ENCODE measurements at regions not wholly inside any gene's neighbourhood (a gene's known extent, or its start where the extent isn't known, plus 50 kb on each side); places are given as distances from the start of the nearest gene placed in this dataset.

GRCh38 chr6:105753620-105754211 lies 332.4 kb upstream of the PRDM1 start:
- no peaks in the 10 kb centered on the region for H3K9me3 ChIP-seq
- TF ChIP-seq, protein P1, sequence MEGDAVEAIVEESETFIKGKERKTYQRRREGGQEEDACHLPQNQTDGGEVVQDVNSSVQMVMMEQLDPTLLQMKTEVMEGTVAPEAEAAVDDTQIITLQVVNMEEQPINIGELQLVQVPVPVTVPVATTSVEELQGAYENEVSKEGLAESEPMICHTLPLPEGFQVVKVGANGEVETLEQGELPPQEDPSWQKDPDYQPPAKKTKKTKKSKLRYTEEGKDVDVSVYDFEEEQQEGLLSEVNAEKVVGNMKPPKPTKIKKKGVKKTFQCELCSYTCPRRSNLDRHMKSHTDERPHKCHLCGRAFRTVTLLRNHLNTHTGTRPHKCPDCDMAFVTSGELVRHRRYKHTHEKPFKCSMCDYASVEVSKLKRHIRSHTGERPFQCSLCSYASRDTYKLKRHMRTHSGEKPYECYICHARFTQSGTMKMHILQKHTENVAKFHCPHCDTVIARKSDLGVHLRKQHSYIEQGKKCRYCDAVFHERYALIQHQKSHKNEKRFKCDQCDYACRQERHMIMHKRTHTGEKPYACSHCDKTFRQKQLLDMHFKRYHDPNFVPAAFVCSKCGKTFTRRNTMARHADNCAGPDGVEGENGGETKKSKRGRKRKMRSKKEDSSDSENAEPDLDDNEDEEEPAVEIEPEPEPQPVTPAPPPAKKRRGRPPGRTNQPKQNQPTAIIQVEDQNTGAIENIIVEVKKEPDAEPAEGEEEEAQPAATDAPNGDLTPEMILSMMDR (IDR thresholded peaks at IDR 0.05; ENCODE audit: low read depth, low read length) = no peak
- H3K4me3 ChIP-seq (ENCODE audit: low read depth, low read length) = no peak overlapping the region
- no peaks in the 10 kb centered on the region for H3K4me1 ChIP-seq
- no peak for DNase-seq
- no peaks in the 10 kb centered on the region for H3K36me3 ChIP-seq
- H3K27me3 ChIP-seq = no peaks in the 10 kb centered on the region; the same call in none of the 2 replicates

- Histone ChIP-seq H3K4me1 (no peaks in the 10 kb centered on the region), H3K36me3 (no peaks in the 10 kb centered on the region), H3K4me3 (ENCODE audit: low read depth, low read length) (no peak overlapping the region), H3K27me3 (no peaks in the 10 kb centered on the region; the same call in none of the 2 replicates), H3K9me3 (no peaks in the 10 kb centered on the region)
- TF ChIP-seq, protein P1 (IDR thresholded peaks at IDR 0.05; ENCODE audit: low read depth, low read length) = no peak
- no peak for DNase-seq
Measured at GRCh38 chr6:105753207-105753606, 332.9 kb upstream of the PRDM1 start.

DNA sequence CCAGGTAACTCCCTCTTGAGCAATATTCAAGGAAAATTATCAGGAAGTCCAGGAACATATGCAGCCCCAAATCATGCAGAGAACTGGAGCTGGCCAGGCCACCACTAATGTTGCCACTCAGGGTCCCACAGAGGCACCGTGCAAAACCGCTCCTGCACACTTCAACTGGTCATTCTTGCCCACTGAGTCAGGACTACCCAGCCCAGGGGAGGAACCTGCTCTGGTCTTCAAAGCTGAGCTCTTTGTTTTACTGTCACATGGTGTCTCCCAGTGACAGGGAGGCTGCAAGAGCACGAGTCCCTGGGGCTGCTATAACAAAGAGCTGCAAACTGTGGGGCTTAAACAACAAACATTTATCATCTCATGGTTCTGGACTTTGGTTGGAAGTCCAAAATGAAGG lies 336.0 kb upstream of the PRDM1 start:
- no peaks in the 10 kb centered on the region for H3K36me3 ChIP-seq
- no peak for DNase-seq
- TF ChIP-seq, protein P1 (IDR thresholded peaks at IDR 0.05; ENCODE audit: low read depth, low read length) = no peak
- H3K4me3 ChIP-seq (ENCODE audit: low read depth, low read length) = no peak overlapping the region
- H3K4me1 ChIP-seq = no peaks in the 10 kb centered on the region
- H3K27me3 ChIP-seq = peaks cover 9% of the 10 kb centered on the region
- no peaks in the 10 kb centered on the region for H3K9me3 ChIP-seq

DNA sequence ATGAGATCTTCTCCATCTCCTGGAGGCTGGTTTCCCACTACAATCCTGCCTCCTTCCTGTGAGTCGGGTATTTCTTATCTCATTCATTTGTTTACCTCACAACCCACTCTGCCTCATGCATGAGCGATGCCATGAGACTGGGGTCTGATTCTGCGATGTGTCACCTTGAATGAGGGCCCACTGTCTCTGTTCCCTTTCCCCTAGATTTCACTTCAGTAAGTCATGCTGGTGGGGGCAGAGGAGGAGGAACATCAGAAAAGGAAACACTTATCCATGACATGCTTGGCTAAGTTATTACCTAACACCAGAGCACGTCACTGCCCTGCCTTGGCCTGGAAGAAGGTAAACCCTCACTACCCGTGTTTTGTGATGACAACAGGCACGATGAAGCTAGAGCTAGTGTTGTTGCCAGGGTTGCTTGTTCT lies 337.4 kb upstream of the PRDM1 start:
- Histone ChIP-seq H3K4me1 (no peaks in the 10 kb centered on the region), H3K9me3 (no peaks in the 10 kb centered on the region), H3K36me3 (no peaks in the 10 kb centered on the region), H3K4me3 (ENCODE audit: low read depth, low read length) (no peak overlapping the region), H3K27me3 (peaks cover 9% of the 10 kb centered on the region)
- no peak for DNase-seq
- TF ChIP-seq, protein P1 (IDR thresholded peaks at IDR 0.05; ENCODE audit: low read depth, low read length) = no peak

GRCh38 chr6:105747823-105748405 lies 338.2 kb upstream of the PRDM1 start:
- TF ChIP-seq, protein P1 (IDR thresholded peaks at IDR 0.05; ENCODE audit: low read depth, low read length) = no peak
- H3K27me3 ChIP-seq = peaks cover 9% of the 10 kb centered on the region
- DNase-seq = no peak

GRCh38 chr6:105746509-105746908 lies 339.6 kb upstream of the PRDM1 start:
- no peaks in the 10 kb centered on the region for H3K36me3 ChIP-seq
- H3K27me3 ChIP-seq = peaks cover 10% of the 10 kb centered on the region
- DNase-seq = no peak
- TF ChIP-seq, protein P1 (IDR thresholded peaks at IDR 0.05; ENCODE audit: low read depth, low read length) = no peak
- no peaks in the 10 kb centered on the region for H3K4me1 ChIP-seq
- H3K9me3 ChIP-seq = no peaks in the 10 kb centered on the region
- H3K4me3 ChIP-seq (ENCODE audit: low read depth, low read length) = no peak overlapping the region

More at GRCh38 chr6:105747823-105748405, 338.2 kb upstream of the PRDM1 start:
- Histone ChIP-seq H3K4me3 (ENCODE audit: low read depth, low read length) (no peak overlapping the region), H3K9me3 (no peaks in the 10 kb centered on the region), H3K4me1 (no peaks in the 10 kb centered on the region), H3K36me3 (no peaks in the 10 kb centered on the region)
